IMR-90 (cell line): ENCODE measurements at regions not wholly inside any gene's neighbourhood (a gene's known extent, or its start where the extent isn't known, plus 50 kb on each side); places are given as distances from the start of the nearest gene placed in this dataset.
"Not testable (repeated sequence)": the region's sequence is repeated elsewhere in the genome, so short reads cannot be mapped to it uniquely, and the experiment has no call there.

Experiments used
- ATAC-seq: fragments of 200-7000 bp; cut with Tn5 transposase; 2 replicates; pipeline ENCODE4 v1.9.1; 2020; ENCODE audit warnings: low read depth, mild to moderate bottlenecking, moderate library complexity
- BruUV-seq: library from RNA; stranded (reverse); fragments of 400-500 nt; replicated peaks from 2 replicates; lab custom pipeline; 2021; lab: Mats Ljungman, UMichigan
- CTCF ChIA-PET: fragments of 300-600 bp; formaldehyde crosslinking; extraction: SDS; loops from one replicate; lab custom pipeline; 2021; ENCODE audit warnings: antibody characterized with exemption; lab: Yijun Ruan, JAX
- POLR2A ChIA-PET: fragments of 300-600 bp; sonication (Branson Sonifier 250); formaldehyde crosslinking; loops from one replicate; lab custom pipeline; 2022; ENCODE audit warnings: antibody characterized with exemption; ENCODE audit not compliant: unreplicated experiment; lab: Charles Lee
- DNase-seq: peaks from one replicate; pipeline ENCODE4 v3.0.0; 2013
- H2AFZ ChIP-seq: replicated peaks from 2 replicates; pipeline ENCODE3; 2013; ENCODE audit warnings: low read length, mild to moderate bottlenecking; ENCODE audit not compliant: poor library complexity
- H2AK5ac ChIP-seq: 2 replicates; pipeline ENCODE4 v1.6.1; 2013; ENCODE audit warnings: low read depth, low read length, inconsistent platforms
- H2AK9ac ChIP-seq: replicated peaks from 2 replicates; pipeline ENCODE3; 2013; ENCODE audit warnings: mild to moderate bottlenecking, low read depth, low read length, moderate library complexity; ENCODE audit not compliant: poor library complexity
- H2BK120ac ChIP-seq: 2 replicates; pipeline ENCODE4 v1.6.1; 2013; ENCODE audit warnings: low read depth, low read length, inconsistent platforms
- H2BK15ac ChIP-seq: 3 replicates; pipeline ENCODE4 v1.6.1; 2013; ENCODE audit warnings: low read depth, low read length, inconsistent platforms
- H2BK20ac ChIP-seq: 2 replicates; pipeline ENCODE4 v1.6.1; 2013; ENCODE audit warnings: low read depth, mild to moderate bottlenecking, inconsistent platforms, low read length, moderate library complexity
- H2BK5ac ChIP-seq: 2 replicates; pipeline ENCODE4 v1.6.1; 2013; ENCODE audit warnings: mild to moderate bottlenecking, low read depth, low read length, inconsistent platforms; ENCODE audit not compliant: poor library complexity, severe bottlenecking
- H3K14ac ChIP-seq: replicated peaks from 2 replicates; pipeline ENCODE4 v1.6.1; 2013; ENCODE audit warnings: low read depth, low read length, inconsistent platforms
- H3K18ac ChIP-seq: 2 replicates; pipeline ENCODE4 v1.6.1; 2013; ENCODE audit warnings: low read depth, low read length, control low read depth
- H3K23ac ChIP-seq: 2 replicates; pipeline ENCODE4 v1.6.1; 2013; ENCODE audit warnings: low read depth, low read length, inconsistent platforms
- H3K27ac ChIP-seq: 2 replicates; pipeline ENCODE4 v1.5.1; 2013; ENCODE audit warnings: mild to moderate bottlenecking, control low read depth, low read length; ENCODE audit not compliant: insufficient read depth
- H3K27me3 ChIP-seq: 2 replicates; pipeline ENCODE4 v1.6.1; 2013; ENCODE audit warnings: low read length; ENCODE audit not compliant: control insufficient read depth, insufficient read depth
- H3K36me3 ChIP-seq: 2 replicates; pipeline ENCODE4 v1.6.1; 2013; ENCODE audit warnings: low read length, mixed read lengths; ENCODE audit not compliant: control insufficient read depth, insufficient read depth
- H3K4ac ChIP-seq: 2 replicates; pipeline ENCODE4 v1.6.1; 2013; ENCODE audit warnings: low read depth, low read length, inconsistent platforms
- H3K4me1 ChIP-seq: 2 replicates; pipeline ENCODE4 v1.6.1; 2013; ENCODE audit warnings: low read length, mixed read lengths; ENCODE audit not compliant: control insufficient read depth, insufficient read depth
- H3K4me2 ChIP-seq: 2 replicates; pipeline ENCODE4 v1.6.1; 2013; ENCODE audit warnings: low read depth, mild to moderate bottlenecking, control low read depth, low read length, moderate library complexity
- H3K4me3 ChIP-seq: 2 replicates; pipeline ENCODE4 v1.5.1; 2013; ENCODE audit warnings: low read depth, mild to moderate bottlenecking, control low read depth, low read length, moderate library complexity; ENCODE audit not compliant: insufficient read depth
- H3K56ac ChIP-seq: 2 replicates; pipeline ENCODE4 v1.6.1; 2013; ENCODE audit warnings: low read length, inconsistent platforms; ENCODE audit not compliant: insufficient read depth; ENCODE audit errors: extremely low read depth
- H3K79me1 ChIP-seq, 2 experiments: 2 replicates each; pipeline ENCODE4 v1.6.1; 2013; ENCODE audit warnings: low read length in 2 of 2, inconsistent platforms in 1 of 2, low read depth in 1 of 2
- H3K9ac ChIP-seq: 2 replicates; pipeline ENCODE4 v1.6.1; 2013; ENCODE audit warnings: low read depth, low read length, control low read depth
- H3K9me1 ChIP-seq: 2 replicates; pipeline ENCODE4 v1.6.1; 2013; ENCODE audit warnings: low read length, inconsistent platforms; ENCODE audit not compliant: insufficient read depth
- H3K9me3 ChIP-seq: 2 replicates; pipeline ENCODE4 v1.6.1; 2013; ENCODE audit warnings: low read length; ENCODE audit not compliant: control insufficient read depth, insufficient read depth
- H4K20me1 ChIP-seq: 2 replicates; pipeline ENCODE4 v1.6.1; 2013; ENCODE audit warnings: low read length, inconsistent platforms; ENCODE audit not compliant: insufficient read depth
- H4K5ac ChIP-seq: 2 replicates; pipeline ENCODE4 v1.6.1; 2013; ENCODE audit warnings: mild to moderate bottlenecking, low read depth, low read length, control low read depth
- H4K8ac ChIP-seq, 2 experiments: 2 replicates each; pipeline ENCODE4 v1.6.1; 2013; ENCODE audit warnings: low read depth in 2 of 2, low read length in 2 of 2, control low read depth in 1 of 2, inconsistent platforms in 1 of 2
- H4K91ac ChIP-seq: 2 replicates; pipeline ENCODE4 v1.6.1; 2013; ENCODE audit warnings: low read depth, low read length, inconsistent platforms; ENCODE audit not compliant: insufficient read depth
- BHLHE40 ChIP-seq: fragments of 150-350 bp; IDR thresholded peaks from 2 replicates; pipeline ENCODE4 v1.6.1; 2016; ENCODE audit warnings: mild to moderate bottlenecking, low read depth, low read length
- CEBPB ChIP-seq: IDR thresholded peaks from 2 replicates; pipeline ENCODE4 v1.6.1; 2012; ENCODE audit warnings: low read depth, low read length, improper control_type of control experiment
- CHD1 ChIP-seq: IDR thresholded peaks from 2 replicates; pipeline ENCODE4 v1.6.1; 2012; ENCODE audit warnings: low read depth, low read length, improper control_type of control experiment
- FOS ChIP-seq: fragments of 150-350 bp; IDR thresholded peaks from 2 replicates; pipeline ENCODE4 v1.6.1; 2016; ENCODE audit warnings: low read depth, low read length
- MAZ ChIP-seq: IDR thresholded peaks from 2 replicates; pipeline ENCODE4 v1.6.1; 2012; ENCODE audit warnings: low read depth, mild to moderate bottlenecking, low read length, improper control_type of control experiment, moderate library complexity, borderline replicate concordance
- MXI1 ChIP-seq: IDR thresholded peaks from 2 replicates; pipeline ENCODE4 v1.6.1; 2012; ENCODE audit warnings: low read depth, mild to moderate bottlenecking, low read length, moderate library complexity, borderline replicate concordance
- NFE2L2 ChIP-seq: fragments of 150-350 bp; IDR thresholded peaks from 2 replicates; pipeline ENCODE4 v1.6.1; 2016; ENCODE audit warnings: low read depth, mild to moderate bottlenecking, low read length
- POLR2A ChIP-seq: IDR thresholded peaks from 2 replicates; pipeline ENCODE4 v1.6.1; 2012; ENCODE audit warnings: mild to moderate bottlenecking, low read depth, low read length
- RAD21 ChIP-seq: IDR thresholded peaks from 2 replicates; pipeline ENCODE4 v1.6.1; 2012; ENCODE audit warnings: low read length, improper control_type of control experiment
- RFX5 ChIP-seq: IDR thresholded peaks from 2 replicates; pipeline ENCODE4 v1.8.0; 2012; ENCODE audit warnings: low read depth, mild to moderate bottlenecking, low read length, moderate library complexity
- SMC3 ChIP-seq: fragments of 150-350 bp; IDR thresholded peaks from 2 replicates; pipeline ENCODE4 v1.6.1; 2016; ENCODE audit warnings: low read depth, mild to moderate bottlenecking, antibody characterized with exemption, low read length, moderate library complexity
- WGBS, 2 experiments: methylation state at CpG; one replicate each; pipeline versions ENCODE4 v1.1.5 to v1.1.7; 2013; ENCODE audit warnings: missing lambda C conversion rate in 2 of 2; ENCODE audit not compliant: insufficient read length in 1 of 2; ENCODE audit errors: extremely low coverage in 2 of 2; 5-methylcytosine and 5-hydroxymethylcytosine counted together
- dilution Hi-C: fragments of 300-500 bp; cut with HindIII; formaldehyde crosslinking; loops from one replicate; pipeline ENCODE4 v1.14.3; 2018; ENCODE audit warnings: low sequenced_read_pairs; ENCODE audit not compliant: unreplicated experiment
- in situ Hi-C: fragments of 300-500 bp; cut with MboI; formaldehyde crosslinking; loops from 3 replicates; pipeline ENCODE4 v1.14.3; 2019; ENCODE audit warnings: low sequenced_read_pairs, inconsistent platforms, mixed read lengths
- intact Hi-C: fragments of 100-400 bp; cut with micrococcal nuclease; formaldehyde crosslinking; loops from 2 replicates; pipeline ENCODE4 v1.10.0; 2022
- TF ChIP-seq, protein P1 (sequence below): fragments of 150-350 bp; IDR thresholded peaks from 2 replicates; pipeline ENCODE4 v1.6.1; 2017; ENCODE audit warnings: mild to moderate bottlenecking, antibody characterized with exemption, low read length, low read depth

DNA sequence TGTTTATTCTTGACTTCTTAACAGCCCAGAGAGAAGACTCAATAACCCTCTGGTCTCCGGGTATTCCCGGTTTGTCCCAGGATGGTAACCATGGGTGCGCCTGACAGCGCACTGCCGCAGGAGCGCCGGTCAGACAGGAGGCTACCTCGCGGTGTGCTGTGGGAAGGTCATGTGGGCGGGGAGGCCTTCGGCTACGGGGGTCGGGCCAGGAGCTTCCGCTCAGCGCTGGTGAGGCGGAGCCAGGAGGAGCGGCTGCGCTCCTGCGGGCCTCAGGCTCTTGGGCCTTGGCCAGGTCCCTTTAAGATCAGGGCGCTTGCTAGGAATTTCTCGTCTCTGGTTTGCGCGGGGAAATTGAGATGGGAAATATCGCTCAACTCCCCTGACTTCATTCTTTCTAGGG is 182.3 kb upstream of the NDN start:
- H3K79me1 ChIP-seq, result no peaks in the 10 kb centered on the region

DNA sequence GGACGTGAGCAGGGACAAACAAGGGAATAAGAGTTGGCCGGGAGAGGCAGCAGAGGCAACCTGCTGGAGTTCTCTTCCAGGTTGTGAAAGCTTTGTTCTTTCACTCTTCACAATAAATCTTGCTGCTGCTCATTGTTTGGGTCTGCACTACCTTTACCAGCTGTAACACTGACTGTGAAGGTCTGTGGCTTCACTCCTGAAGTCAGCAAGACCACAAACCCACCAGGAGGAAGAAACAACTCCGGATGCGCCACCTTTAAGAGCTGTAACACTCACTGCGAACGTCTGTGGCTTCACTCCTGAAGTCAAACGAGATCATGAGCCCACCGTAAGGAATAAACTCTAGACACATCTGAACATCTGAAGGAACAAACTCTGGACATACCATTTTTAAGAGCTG is 186.5 kb upstream of the NDN start:
- H3K27ac ChIP-seq, H3K4me3 ChIP-seq, H2AK9ac ChIP-seq, H2AFZ ChIP-seq, H3K4me2 ChIP-seq, H3K4ac ChIP-seq, ATAC-seq, H2BK15ac ChIP-seq, CTCF ChIA-PET, H3K14ac ChIP-seq, H3K9me1 ChIP-seq, H3K4me1 ChIP-seq, H4K5ac ChIP-seq, H3K27me3 ChIP-seq, H3K18ac ChIP-seq, H3K36me3 ChIP-seq, H4K8ac ChIP-seq, DNase-seq, H4K91ac ChIP-seq, H4K20me1 ChIP-seq, H3K9me3 ChIP-seq, H2AK5ac ChIP-seq, dilution Hi-C loops, H2BK120ac ChIP-seq, POLR2A ChIA-PET, intact Hi-C loops, H2BK5ac ChIP-seq, BruUV-seq, H3K23ac ChIP-seq, in situ Hi-C loops, H3K79me1 ChIP-seq, H3K9ac ChIP-seq, H3K56ac ChIP-seq, H2BK20ac ChIP-seq: not testable (repeated sequence)
- 80% methylated on average over 3 of the region's 8 CpGs; no CpG with 5 or more reads in 1 of the 2 experiments for WGBS, 2 experiments

More for the DNA sequence above, 182.3 kb upstream of the NDN start:
- Histone ChIP-seq H4K8ac (no peak overlapping the region), H2BK15ac (no peak overlapping the region), H3K27me3 (no peaks in the 10 kb centered on the region), H2AK9ac (no peak overlapping the region), H3K36me3 (no peaks in the 10 kb centered on the region), H3K18ac (no peak overlapping the region), H2BK120ac (no peak overlapping the region), H2BK5ac (no peak overlapping the region), H4K91ac (no peak overlapping the region), H3K4ac (no peak overlapping the region), H3K4me3 (no peak overlapping the region), H3K9ac (no peak overlapping the region), H2AK5ac (no peak overlapping the region), H2BK20ac (no peak overlapping the region), H3K9me1 (no peaks in the 10 kb centered on the region), H3K14ac (no peak overlapping the region), H3K4me1 (no peaks in the 10 kb centered on the region), H4K5ac (no peak overlapping the region), H3K23ac (no peak overlapping the region), H4K20me1 (no peaks in the 10 kb centered on the region), H3K27ac (no peak overlapping the region), H2AFZ (no peak overlapping the region), H3K56ac (no peak overlapping the region), H3K4me2 (no peak overlapping the region; the same call in 1 of the 2 replicates), H3K9me3 (no peaks in the 10 kb centered on the region)
- TF ChIP-seq, protein P1, sequence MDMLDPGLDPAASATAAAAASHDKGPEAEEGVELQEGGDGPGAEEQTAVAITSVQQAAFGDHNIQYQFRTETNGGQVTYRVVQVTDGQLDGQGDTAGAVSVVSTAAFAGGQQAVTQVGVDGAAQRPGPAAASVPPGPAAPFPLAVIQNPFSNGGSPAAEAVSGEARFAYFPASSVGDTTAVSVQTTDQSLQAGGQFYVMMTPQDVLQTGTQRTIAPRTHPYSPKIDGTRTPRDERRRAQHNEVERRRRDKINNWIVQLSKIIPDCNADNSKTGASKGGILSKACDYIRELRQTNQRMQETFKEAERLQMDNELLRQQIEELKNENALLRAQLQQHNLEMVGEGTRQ, result no peak
- TF ChIP-seq MXI1, result no peak
- TF ChIP-seq MAZ, result no peak
- TF ChIP-seq RAD21, result no peak
- no peak for TF ChIP-seq NFE2L2
- no peak for TF ChIP-seq RFX5
- no peak for TF ChIP-seq FOS
- no peak for TF ChIP-seq BHLHE40
- no peak for TF ChIP-seq SMC3
- no peak for TF ChIP-seq POLR2A
- no peak for TF ChIP-seq CEBPB
- no peak for TF ChIP-seq CHD1
- POLR2A ChIA-PET, result no interaction called here
- dilution Hi-C loops, result no loop called here
- no CpG with 5 or more reads among the region's 24 CpGs for WGBS, 2 experiments
- in situ Hi-C loops, result no loop called here
- no TSS peak for BruUV-seq
- ATAC-seq, result no peak
- DNase-seq, result no peak
- intact Hi-C loops, result no loop called here
- CTCF ChIA-PET, result no interaction called here
